SU-DHL-6 (cell line): ENCODE measurements at regions not wholly inside any gene's neighbourhood (a gene's known extent, or its start where the extent isn't known, plus 50 kb on each side); places are given as distances from the start of the nearest gene placed in this dataset.

Source experiments
- H2AFZ ChIP-seq: fragments of 200-600 bp; sonication (generic); 2 replicates; pipeline ENCODE4 v1.6.1; 2014; ENCODE audit warnings: low read depth, mild to moderate bottlenecking, moderate library complexity, mixed read lengths, antibody characterized with exemption, low read length; ENCODE audit not compliant: severe bottlenecking
- H3F3A ChIP-seq: fragments of 200-600 bp; shearing (Covaris generic); 2 replicates; pipeline ENCODE4 v1.6.0; 2016; ENCODE audit warnings: antibody characterized with exemption, mild to moderate bottlenecking; ENCODE audit not compliant: insufficient read depth
- H3K27ac ChIP-seq: fragments of 200-600 bp; sonication (generic); 2 replicates; pipeline ENCODE4 v1.5.1; 2016; ENCODE audit warnings: low read depth, mild to moderate bottlenecking, low read length, moderate library complexity, mixed read lengths
- H3K27me3 ChIP-seq: fragments of 200-600 bp; sonication (generic), shearing (Covaris generic); 2 replicates; pipeline ENCODE4 v1.6.0; 2014; ENCODE audit warnings: mild to moderate bottlenecking, low read length
- H3K36me3 ChIP-seq: fragments of 200-600 bp; sonication (generic); 2 replicates; pipeline ENCODE4 v1.6.1; 2014; ENCODE audit warnings: mild to moderate bottlenecking, low read length, mixed read lengths
- H3K4me2 ChIP-seq: fragments of 300-600, 200-600 bp; shearing (Covaris generic), sonication (generic); 2 replicates; pipeline ENCODE4 v1.6.0; 2014; ENCODE audit warnings: low read length, low read depth, mild to moderate bottlenecking; ENCODE audit not compliant: poor library complexity, severe bottlenecking
- H3K4me3 ChIP-seq: fragments of 200-600 bp; sonication (generic); 2 replicates; pipeline ENCODE4 v1.5.1; 2014; ENCODE audit warnings: antibody characterized with exemption, low read length, mild to moderate bottlenecking, mixed read lengths; ENCODE audit not compliant: insufficient read depth, poor library complexity, severe bottlenecking
- H3K79me2 ChIP-seq: fragments of 200-600 bp; sonication (generic); 2 replicates; pipeline ENCODE4 v1.6.1; 2014; ENCODE audit warnings: mild to moderate bottlenecking, low read length, moderate library complexity; ENCODE audit not compliant: insufficient read depth
- H3K9ac ChIP-seq: fragments of 200-600 bp; sonication (generic); 2 replicates; pipeline ENCODE4 v1.7.0; 2014; ENCODE audit warnings: mild to moderate bottlenecking, low read length
- H3K9me2 ChIP-seq: fragments of 200-600 bp; sonication (generic); replicated peaks from 2 replicates; pipeline ENCODE4 v1.6.1; 2014; ENCODE audit warnings: low read length; ENCODE audit not compliant: insufficient read depth
- H3K9me3 ChIP-seq: fragments of 200-600 bp; sonication (generic); 2 replicates; pipeline ENCODE4 v1.6.1; 2014; ENCODE audit warnings: low read length, mixed read lengths; ENCODE audit not compliant: insufficient read depth
- H4K20me1 ChIP-seq: fragments of 200-600 bp; sonication (generic); 2 replicates; pipeline ENCODE4 v1.6.1; 2014; ENCODE audit warnings: low read depth, mild to moderate bottlenecking, antibody characterized with exemption, low read length, moderate library complexity, mixed read lengths
- EZH2phosphoT487 ChIP-seq: fragments of 200-600 bp; sonication (generic), shearing (Covaris generic); conservative IDR thresholded peaks from 2 replicates; pipeline ENCODE4 v1.6.1; 2018; ENCODE audit warnings: mild to moderate bottlenecking, antibody characterized with exemption, low read length, moderate library complexity, mixed read lengths
- TF ChIP-seq, protein P1 (sequence below): fragments of 200-600 bp; sonication (generic); IDR thresholded peaks from one replicate; pipeline ENCODE4 v1.5.1; 2017; ENCODE audit warnings: antibody characterized with exemption, mild to moderate bottlenecking, low read length, moderate library complexity; ENCODE audit not compliant: insufficient read depth, poor library complexity, severe bottlenecking

DNA sequence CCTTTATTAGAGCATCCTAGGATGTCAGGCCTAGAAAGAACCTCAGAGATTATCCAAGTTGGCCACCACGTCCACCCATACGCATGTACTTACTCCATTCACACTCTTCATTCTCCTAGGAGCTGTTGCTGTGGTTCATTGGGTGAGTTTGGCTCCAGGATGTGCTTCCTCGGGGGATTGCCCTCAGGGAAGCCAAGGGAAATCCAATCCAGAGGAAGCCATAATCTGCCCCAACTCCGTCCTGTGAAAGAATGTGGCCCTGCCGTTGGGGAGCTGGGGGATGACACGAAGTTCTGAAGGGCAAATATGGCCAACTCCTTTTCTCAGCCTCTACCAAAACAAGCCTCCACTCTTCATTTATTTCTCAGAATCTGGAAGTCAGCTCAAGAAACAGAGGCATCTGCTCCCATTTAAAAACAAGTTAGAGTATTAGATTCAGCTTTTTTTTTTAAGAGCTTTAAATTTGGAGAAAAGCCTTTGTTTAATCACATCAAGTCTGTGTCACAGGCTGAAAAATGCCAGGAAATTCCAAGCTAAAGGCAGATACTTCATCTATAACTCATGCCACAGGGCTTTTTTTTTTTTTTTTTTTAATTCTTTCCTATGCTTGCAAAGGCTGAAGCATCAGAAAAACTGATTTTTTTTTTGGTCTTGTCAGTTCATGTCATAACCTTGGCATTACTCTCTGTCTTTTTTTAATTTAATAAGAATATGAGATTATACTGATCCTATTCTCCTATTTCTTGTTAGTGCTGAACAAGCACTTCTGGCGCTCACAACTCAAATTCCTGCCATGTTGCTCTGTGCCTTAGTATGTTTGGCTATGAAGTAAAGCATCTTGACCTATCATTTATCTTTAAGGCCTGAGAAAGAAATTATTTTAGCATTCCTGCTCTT is 480.9 kb upstream of the MARCKS start:
- Histone ChIP-seq H3K27me3 (no peaks in the 10 kb centered on the region), H4K20me1 (no peaks in the 10 kb centered on the region), H3K4me2 (no peak overlapping the region)

DNA sequence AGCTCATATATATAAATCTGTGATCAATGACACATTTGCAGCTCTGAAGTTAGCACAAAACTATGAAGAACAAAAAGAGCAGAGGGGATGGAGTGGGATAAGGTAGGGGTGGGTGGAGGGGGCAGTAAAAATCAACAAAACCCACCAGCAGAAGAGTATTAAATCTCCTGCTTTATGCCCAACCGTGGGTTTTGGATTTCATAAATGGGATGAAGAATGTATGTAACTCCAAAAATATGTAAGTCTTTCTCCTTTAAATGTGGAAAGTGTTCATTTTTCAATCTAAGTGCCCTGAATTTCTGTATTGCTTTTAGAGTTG is 480.3 kb upstream of the MARCKS start:
- Histone ChIP-seq H3K9me2 (no peaks in the 10 kb centered on the region), H2AFZ (no peak overlapping the region), H3K9me3 (no peaks in the 10 kb centered on the region), H3K36me3 (no peaks in the 10 kb centered on the region), H3K4me2 (no peak overlapping the region), H3K9ac (no peak overlapping the region), H4K20me1 (no peaks in the 10 kb centered on the region), H3F3A (no peaks in the 10 kb centered on the region), H3K27ac (no peak overlapping the region), H3K27me3 (no peaks in the 10 kb centered on the region), H3K79me2 (no peaks in the 10 kb centered on the region), H3K4me3 (no peak overlapping the region)
- TF ChIP-seq, protein P1, sequence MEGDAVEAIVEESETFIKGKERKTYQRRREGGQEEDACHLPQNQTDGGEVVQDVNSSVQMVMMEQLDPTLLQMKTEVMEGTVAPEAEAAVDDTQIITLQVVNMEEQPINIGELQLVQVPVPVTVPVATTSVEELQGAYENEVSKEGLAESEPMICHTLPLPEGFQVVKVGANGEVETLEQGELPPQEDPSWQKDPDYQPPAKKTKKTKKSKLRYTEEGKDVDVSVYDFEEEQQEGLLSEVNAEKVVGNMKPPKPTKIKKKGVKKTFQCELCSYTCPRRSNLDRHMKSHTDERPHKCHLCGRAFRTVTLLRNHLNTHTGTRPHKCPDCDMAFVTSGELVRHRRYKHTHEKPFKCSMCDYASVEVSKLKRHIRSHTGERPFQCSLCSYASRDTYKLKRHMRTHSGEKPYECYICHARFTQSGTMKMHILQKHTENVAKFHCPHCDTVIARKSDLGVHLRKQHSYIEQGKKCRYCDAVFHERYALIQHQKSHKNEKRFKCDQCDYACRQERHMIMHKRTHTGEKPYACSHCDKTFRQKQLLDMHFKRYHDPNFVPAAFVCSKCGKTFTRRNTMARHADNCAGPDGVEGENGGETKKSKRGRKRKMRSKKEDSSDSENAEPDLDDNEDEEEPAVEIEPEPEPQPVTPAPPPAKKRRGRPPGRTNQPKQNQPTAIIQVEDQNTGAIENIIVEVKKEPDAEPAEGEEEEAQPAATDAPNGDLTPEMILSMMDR = no peak
- no peak for TF ChIP-seq EZH2phosphoT487

More for the DNA sequence above, 480.9 kb upstream of the MARCKS start:
- H3K9ac ChIP-seq = no peak overlapping the region
- no peaks in the 10 kb centered on the region for H3F3A ChIP-seq
- TF ChIP-seq, protein P1 = no peak
- TF ChIP-seq EZH2phosphoT487 = no peak
- H3K9me2 ChIP-seq = no peaks in the 10 kb centered on the region
- no peaks in the 10 kb centered on the region for H3K9me3 ChIP-seq
- no peak overlapping the region for H3K27ac ChIP-seq
- no peaks in the 10 kb centered on the region for H3K36me3 ChIP-seq
- H3K4me3 ChIP-seq = no peak overlapping the region
- no peak overlapping the region for H2AFZ ChIP-seq
- no peaks in the 10 kb centered on the region for H3K79me2 ChIP-seq

DNA sequence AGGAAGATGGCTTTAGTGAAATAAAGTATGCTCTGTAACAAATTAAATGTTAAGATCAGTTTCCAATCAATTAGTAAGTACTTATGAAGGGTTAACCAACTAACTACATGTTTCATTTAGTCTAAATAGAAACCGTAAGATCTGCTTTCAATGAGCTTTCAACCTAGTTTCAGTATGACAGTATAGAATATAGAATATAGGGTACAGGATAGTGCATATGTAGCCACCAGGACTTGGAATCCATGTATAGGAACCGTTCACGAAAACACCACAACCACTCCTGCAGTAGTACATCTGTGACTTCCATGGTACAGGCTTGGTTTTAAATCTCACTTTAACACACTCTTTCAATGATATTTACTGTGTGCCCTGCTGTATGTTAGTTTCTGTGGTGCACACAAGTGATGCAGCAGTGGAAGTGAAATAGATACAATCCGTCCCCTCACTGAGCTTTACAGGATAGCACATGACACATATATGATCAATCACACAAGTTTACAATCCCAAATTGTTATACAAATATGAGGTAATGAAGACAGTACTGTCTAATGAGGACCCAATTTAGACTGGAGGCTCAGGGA is 479.7 kb upstream of the MARCKS start:
- no peak overlapping the region for H3K4me3 ChIP-seq
- no peaks in the 10 kb centered on the region for H3K36me3 ChIP-seq
- H3K79me2 ChIP-seq = no peaks in the 10 kb centered on the region
- H3K27ac ChIP-seq = no peak overlapping the region
- no peak overlapping the region for H3K4me2 ChIP-seq
- no peaks in the 10 kb centered on the region for H3K9me3 ChIP-seq
- H3K9me2 ChIP-seq = no peaks in the 10 kb centered on the region
- H3F3A ChIP-seq = no peaks in the 10 kb centered on the region
- no peaks in the 10 kb centered on the region for H4K20me1 ChIP-seq
- TF ChIP-seq EZH2phosphoT487 = no peak
- TF ChIP-seq, protein P1 = no peak
- H3K9ac ChIP-seq = no peak overlapping the region
- H2AFZ ChIP-seq = no peak overlapping the region
- no peaks in the 10 kb centered on the region for H3K27me3 ChIP-seq
